GM23338 (cell line): ENCODE measurements at regions not wholly inside any gene's neighbourhood (a gene's known extent, or its start where the extent isn't known, plus 50 kb on each side); places are given as distances from the start of the nearest gene placed in this dataset.

Experiments
- ATAC-seq: fragments of 200-7000 bp; cut with Tn5 transposase; 3 replicates; pipeline ENCODE4 v1.9.1; 2020
- DNase-seq: peaks from one replicate; pipeline ENCODE4 v3.0.0-alpha.2; 2015; ENCODE audit warnings: low spot score
- H2AFZ ChIP-seq: fragments of 200-600 bp; sonication (generic); 2 replicates; pipeline ENCODE4 v1.8.0; 2016; ENCODE audit warnings: antibody characterized with exemption, mild to moderate bottlenecking, moderate library complexity
- H3F3A ChIP-seq: fragments of 200-600 bp; sonication (generic); replicated peaks from 2 replicates; pipeline ENCODE4 v1.8.0; 2017; ENCODE audit warnings: antibody characterized with exemption, mixed run types, low read depth
- H3K27ac ChIP-seq: fragments of 200-600 bp; sonication (generic); 2 replicates; pipeline ENCODE4 v1.6.1; 2016; ENCODE audit warnings: low read depth
- H3K27me3 ChIP-seq: fragments of 200-600 bp; sonication (generic); 2 replicates; pipeline ENCODE4 v1.8.0; 2016; ENCODE audit warnings: mild to moderate bottlenecking, mixed run types, moderate library complexity; ENCODE audit not compliant: insufficient read depth
- H3K36me3 ChIP-seq: fragments of 200-600 bp; sonication (generic); 2 replicates; pipeline ENCODE4 v1.8.0; 2016; ENCODE audit warnings: mild to moderate bottlenecking; ENCODE audit not compliant: insufficient read depth
- H3K4me1 ChIP-seq: fragments of 200-600 bp; sonication (generic); 2 replicates; pipeline ENCODE4 v1.8.0; 2016; ENCODE audit warnings: mild to moderate bottlenecking, moderate library complexity; ENCODE audit not compliant: insufficient read depth
- H3K4me2 ChIP-seq: fragments of 200-600 bp; sonication (generic); 2 replicates; pipeline ENCODE4 v1.7.1; 2017; ENCODE audit warnings: mixed run types
- H3K4me3 ChIP-seq: fragments of 200-600 bp; sonication (generic); 2 replicates; pipeline ENCODE4 v1.6.1; 2016; ENCODE audit warnings: mixed run types
- H3K79me2 ChIP-seq: fragments of 200-600 bp; sonication (generic); replicated peaks from 2 replicates; pipeline ENCODE4 v1.8.0; 2017; ENCODE audit warnings: mild to moderate bottlenecking; ENCODE audit not compliant: insufficient read depth
- H3K9me2 ChIP-seq: fragments of 200-600 bp; sonication (generic); 2 replicates; pipeline ENCODE4 v1.8.0; 2017; ENCODE audit not compliant: insufficient read depth
- H4K20me1 ChIP-seq: fragments of 200-600 bp; sonication (generic); replicated peaks from 2 replicates; pipeline ENCODE4 v1.8.0; 2017; ENCODE audit warnings: mild to moderate bottlenecking; ENCODE audit not compliant: insufficient read depth
- H3K27ac Mint-ChIP-seq: 2 replicates; pipeline ENCODE4 v1.8.0; 2020; ENCODE audit warnings: inconsistent platforms, mild to moderate bottlenecking, moderate library complexity, mixed read lengths
- H3K27me3 Mint-ChIP-seq: 3 replicates; pipeline ENCODE4 v1.8.0; 2022; ENCODE audit warnings: low read depth, mild to moderate bottlenecking, moderate library complexity, mixed read lengths, inconsistent platforms; ENCODE audit not compliant: insufficient read depth, poor library complexity
- H3K36me3 Mint-ChIP-seq: 3 replicates; pipeline ENCODE4 v1.8.0; 2021; ENCODE audit warnings: low read depth, mild to moderate bottlenecking, inconsistent platforms, moderate library complexity, mixed read lengths
- H3K4me1 Mint-ChIP-seq: 3 replicates; pipeline ENCODE4 v1.8.0; 2020; ENCODE audit warnings: mild to moderate bottlenecking, inconsistent platforms, mixed read lengths
- H3K4me3 Mint-ChIP-seq: 3 replicates; pipeline ENCODE4 v1.8.0; 2021; ENCODE audit warnings: moderate library complexity, mild to moderate bottlenecking, inconsistent platforms, mixed read lengths
- H3K9me3 Mint-ChIP-seq: 3 replicates; pipeline ENCODE4 v1.8.0; 2020; ENCODE audit warnings: moderate library complexity, mild to moderate bottlenecking, inconsistent platforms, mixed read lengths
- CREB1 ChIP-seq: fragments of 250-450 bp; sonication (Bioruptor Pico); IDR thresholded peaks from 2 replicates; pipeline ENCODE4 v1.5.0; 2020; ENCODE audit warnings: low read depth, mild to moderate bottlenecking, moderate library complexity
- CTCF ChIP-seq, 2 experiments: fragments of 200-600 bp in 1 of 2; sonication (generic) in 1 of 2; conservative IDR thresholded peaks; 2 replicates each; pipeline versions ENCODE4 v1.5.1 to v1.6.1; 2016 to 2017; ENCODE audit warnings: antibody characterized with exemption in 2 of 2, low read depth in 2 of 2, mild to moderate bottlenecking in 2 of 2, moderate library complexity in 1 of 2
- ETS1 ChIP-seq: IDR thresholded peaks from 2 replicates; pipeline ENCODE4 v1.6.1; 2016; ENCODE audit warnings: antibody characterized with exemption
- EZH2 ChIP-seq: fragments of 200-600 bp; sonication (generic); IDR thresholded peaks from one replicate; pipeline ENCODE4 v1.8.0; 2017; ENCODE audit warnings: antibody characterized with exemption, mild to moderate bottlenecking, low read depth; ENCODE audit not compliant: unreplicated experiment
- EZH2phosphoT487 ChIP-seq: fragments of 200-600 bp; sonication (generic); IDR thresholded peaks from one replicate; pipeline ENCODE4 v1.8.1; 2018; ENCODE audit warnings: antibody characterized with exemption; ENCODE audit not compliant: unreplicated experiment
- JUNB ChIP-seq: IDR thresholded peaks from one replicate; pipeline ENCODE4 v1.6.1; 2016; ENCODE audit warnings: antibody characterized with exemption; ENCODE audit not compliant: unreplicated experiment
- NANOG ChIP-seq: IDR thresholded peaks from 2 replicates; pipeline ENCODE4 v1.6.1; 2016; ENCODE audit warnings: antibody characterized with exemption, borderline replicate concordance
- POLR2AphosphoS5 ChIP-seq: IDR thresholded peaks from 2 replicates; pipeline ENCODE4 v1.6.1; 2016; ENCODE audit warnings: antibody characterized with exemption, low read depth
- REST ChIP-seq: IDR thresholded peaks from one replicate; pipeline ENCODE4 v1.6.1; 2018; ENCODE audit warnings: antibody characterized with exemption; ENCODE audit not compliant: unreplicated experiment
- STAT1 ChIP-seq: IDR thresholded peaks from one replicate; pipeline ENCODE4 v1.6.1; 2016; ENCODE audit warnings: antibody characterized with exemption; ENCODE audit not compliant: unreplicated experiment
- ZNF114 ChIP-seq: fragments of 250-450 bp; sonication (Bioruptor Pico); IDR thresholded peaks from 2 replicates; pipeline ENCODE4 v1.5.0; 2020; ENCODE audit warnings: mild to moderate bottlenecking, moderate library complexity
- ZNF331 ChIP-seq: fragments of 250-450 bp; sonication (Bioruptor Pico); IDR thresholded peaks from 2 replicates; pipeline ENCODE4 v1.5.0; 2020; ENCODE audit warnings: low read depth, mild to moderate bottlenecking, moderate library complexity
- ZNF462 ChIP-seq: fragments of 250-450 bp; sonication (Bioruptor Pico); IDR thresholded peaks from 2 replicates; pipeline ENCODE4 v1.5.0; 2020; ENCODE audit warnings: mild to moderate bottlenecking, moderate library complexity

GRCh38 chr3:177537612-177538011 is 340.3 kb upstream of the TBL1XR1 start:
- H3K27ac Mint-ChIP-seq, result peak overlapping the region; percentile 45
- Histone ChIP-seq H3F3A (no peaks in the 10 kb centered on the region), H3K4me2 (peak overlapping the region; percentile 41)

More at GRCh38 chr3:177537612-177538011, 340.3 kb upstream of the TBL1XR1 start:
- Histone ChIP-seq H3K9me2 (no peaks in the 10 kb centered on the region), H3K79me2 (no peaks in the 10 kb centered on the region), H3K4me1 (peaks cover 16% of the 10 kb centered on the region), H2AFZ (no peak overlapping the region), H4K20me1 (no peaks in the 10 kb centered on the region), H3K27me3 (no peaks in the 10 kb centered on the region), H3K27ac (peak overlapping the region; percentile 11; the same call in 1 of the 2 replicates), H3K4me3 (no peak overlapping the region), H3K36me3 (no peaks in the 10 kb centered on the region)
- Mint-ChIP-seq H3K36me3 (no peaks in the 10 kb centered on the region), H3K27me3 (peaks cover 2% of the 10 kb centered on the region), H3K9me3 (no peaks in the 10 kb centered on the region), H3K4me3 (no peak overlapping the region), H3K4me1 (peaks cover 39% of the 10 kb centered on the region)
- no peak for DNase-seq
- TF ChIP-seq JUNB (no peak), POLR2AphosphoS5 (no peak), EZH2 (no peak), CTCF (conservative IDR thresholded peaks at IDR 0.05; ENCODE audit: low read depth in 2 of 2) (no peak), ZNF462 (CRISPR knock-in tag) (no peak), STAT1 (no peak), ETS1 (no peak), EZH2phosphoT487 (no peak), CREB1 (no peak), NANOG (no peak), ZNF331 (no peak), ZNF114 (CRISPR knock-in tag) (no peak), REST (no peak)
- peak; percentile 44; the same call in 2 of the 3 replicates for ATAC-seq
